T-cell (primary cell): ENCODE measurements at regions not wholly inside any gene's neighbourhood (a gene's known extent, or its start where the extent isn't known, plus 50 kb on each side); places are given as distances from the start of the nearest gene placed in this dataset.
"Not testable (repeated sequence)": the region's sequence is repeated elsewhere in the genome, so short reads cannot be mapped to it uniquely, and the experiment has no call there.

Experiments
- ATAC-seq, 4 experiments: fragments of 200-7000 bp in 3 of 4; fragments of 150-1000 bp in 1 of 4; cut with Tn5 transposase; replicated peaks in 1 of 4; 1 replicate in 3 of 4; 2 replicates in 1 of 4; pipeline ENCODE4 v1.10.0; 2021; ENCODE audit warnings: moderate library complexity in 3 of 4, mild to moderate bottlenecking in 2 of 4, moderate number of reproducible peaks in 1 of 4
- CTCF ChIA-PET, 2 donors: fragments of 300-600 bp; sonication (Branson Sonifier 250); formaldehyde crosslinking; loops; one replicate each; lab custom pipeline; 2022; ENCODE audit warnings: antibody characterized with exemption in 2 of 2; lab: Charles Lee
- POLR2A ChIA-PET, 2 donors: fragments of 300-600 bp; sonication (Branson Sonifier 250); formaldehyde crosslinking; loops; one replicate each; lab custom pipeline; 2022; ENCODE audit warnings: antibody characterized with exemption in 2 of 2; lab: Charles Lee
- DNase-seq, 35 experiments: peaks; one replicate each; pipeline versions ENCODE4 v3.0.0 to v3.0.0-alpha.2; 2013 to 2023
- H3K27ac ChIP-seq: one replicate; pipeline ENCODE4 v1.5.1; 2013; ENCODE audit warnings: low read length
- H3K27me3 ChIP-seq, 2 experiments: replicated peaks in 1 of 2; 1 replicate in 1 of 2; 2 replicates in 1 of 2; pipeline versions ENCODE4 v1.6.1 to v1.7.0; 2013; ENCODE audit warnings: low read length in 1 of 2, mixed read lengths in 1 of 2; ENCODE audit not compliant: control insufficient read depth in 2 of 2, insufficient read depth in 2 of 2; ENCODE audit errors: extremely low read depth in 1 of 2
- H3K36me3 ChIP-seq, 2 donors: 1 replicate in 1 of 2; 2 replicates in 1 of 2; pipeline versions ENCODE4 v1.6.1 to v1.7.0; 2013; ENCODE audit warnings: low read length in 1 of 2; ENCODE audit not compliant: control insufficient read depth in 2 of 2, insufficient read depth in 1 of 2; ENCODE audit errors: extremely low read depth in 1 of 2
- H3K4me1 ChIP-seq, 2 experiments: 1 replicate in 1 of 2; 2 replicates in 1 of 2; pipeline versions ENCODE4 v1.6.1 to v1.7.0; 2013; ENCODE audit warnings: low read length in 2 of 2, mixed read lengths in 1 of 2; ENCODE audit not compliant: insufficient read depth in 2 of 2, control insufficient read depth in 1 of 2; ENCODE audit errors: extremely low read depth in 1 of 2
- H3K4me3 ChIP-seq, 2 donors: 1 replicate in 1 of 2; 2 replicates in 1 of 2; pipeline versions ENCODE4 v1.5.1 to v1.7.0; 2013; ENCODE audit warnings: mild to moderate bottlenecking in 2 of 2, low read length in 1 of 2, moderate library complexity in 1 of 2; ENCODE audit not compliant: control insufficient read depth in 1 of 2; ENCODE audit errors: extremely low read depth in 1 of 2
- H3K9me3 ChIP-seq: 2 replicates; pipeline ENCODE4 v1.7.0; 2013
- H3K27ac Mint-ChIP-seq, 2 donors: one replicate each; pipeline ENCODE4 v1.8.0; 2020 to 2021; ENCODE audit warnings: mild to moderate bottlenecking in 2 of 2, mixed read lengths in 2 of 2
- H3K27me3 Mint-ChIP-seq, 2 donors: one replicate each; pipeline ENCODE4 v1.8.0; 2021 to 2022; ENCODE audit warnings: mixed read lengths in 2 of 2
- H3K36me3 Mint-ChIP-seq: one replicate; pipeline ENCODE4 v1.8.0; 2021; ENCODE audit warnings: mixed read lengths
- H3K4me1 Mint-ChIP-seq, 3 donors: one replicate each; pipeline ENCODE4 v1.8.0; 2020 to 2022; ENCODE audit warnings: mixed read lengths in 3 of 3, mild to moderate bottlenecking in 1 of 3
- H3K4me3 Mint-ChIP-seq, 3 donors: one replicate each; pipeline ENCODE4 v1.8.0; 2020 to 2022; ENCODE audit warnings: mild to moderate bottlenecking in 3 of 3, mixed read lengths in 3 of 3, moderate library complexity in 3 of 3
- H3K9me3 Mint-ChIP-seq, 3 donors: one replicate each; pipeline ENCODE4 v1.8.0; 2020 to 2022; ENCODE audit warnings: mixed read lengths in 3 of 3
- WGBS: methylation state at CpG from one replicate; pipeline ENCODE4 v1.1.5; 2013; ENCODE audit warnings: missing lambda C conversion rate; ENCODE audit not compliant: insufficient coverage; 5-methylcytosine and 5-hydroxymethylcytosine counted together

DNA sequence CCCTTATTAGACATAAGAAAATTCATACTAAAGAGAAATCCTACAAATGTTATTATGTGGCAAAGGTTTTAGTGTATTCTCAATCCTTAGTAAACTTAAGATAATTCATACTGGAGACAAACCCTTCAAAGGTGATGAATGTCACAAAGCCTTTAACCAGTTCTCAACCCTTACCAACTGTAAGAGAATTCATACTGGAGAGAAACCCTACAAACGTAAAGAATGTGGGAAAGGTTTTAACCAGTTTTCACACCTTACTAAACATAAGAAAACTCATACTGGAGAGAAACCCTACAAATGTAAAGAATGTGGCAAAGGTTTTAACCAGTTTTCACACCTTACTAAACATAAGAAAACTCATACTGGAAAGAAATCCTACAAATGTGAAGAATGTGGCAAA lies 93.2 kb downstream of the ZNF680 start:
- Mint-ChIP-seq H3K27ac (no peak overlapping the region), H3K4me1 (no peaks in the 10 kb centered on the region), H3K36me3 (no peaks in the 10 kb centered on the region), H3K27me3 (peaks cover 0 to 4% of the 10 kb centered on the region in 2 donors), H3K9me3 (peaks cover 10 to 29% (median 29%) of the 10 kb centered on the region in 3 donors), H3K4me3 (no peak overlapping the region)
- H3K36me3 ChIP-seq = no peaks in the 10 kb centered on the region
- no CpG with 5 or more reads among the region's 1 CpG for WGBS
- ATAC-seq (no peak), DNase-seq (no peak)
- ChIA-PET POLR2A (no interaction called here), CTCF (no interaction called here)
- H3K9me3 ChIP-seq = peaks cover 5% of the 10 kb centered on the region
- no peaks in the 10 kb centered on the region for H3K27me3 ChIP-seq
- no peak overlapping the region for H3K27ac ChIP-seq
- H3K4me3 ChIP-seq = no peak overlapping the region
- no peaks in the 10 kb centered on the region for H3K4me1 ChIP-seq

DNA sequence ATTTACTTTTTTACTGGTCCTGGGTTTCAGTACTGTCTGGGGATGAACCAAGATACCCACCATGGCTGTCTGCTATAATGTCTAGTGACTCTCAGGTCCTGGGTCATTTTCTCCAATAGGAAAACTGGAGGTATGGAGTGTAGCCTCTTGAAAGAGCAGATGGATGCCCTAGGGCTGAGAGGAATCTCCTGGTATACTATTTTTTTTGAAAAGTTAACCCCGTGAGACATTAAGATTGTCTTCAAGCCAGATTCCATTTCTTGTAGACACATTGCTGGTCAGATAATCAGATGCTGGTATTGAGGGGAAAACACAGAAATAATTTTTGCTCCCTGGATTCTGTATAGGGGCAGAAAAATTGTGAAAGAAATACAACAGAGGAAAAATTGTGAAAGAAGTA lies 97.3 kb downstream of the ZNF680 start:
- POLR2A ChIA-PET = no interaction called here
- Mint-ChIP-seq H3K36me3 (no peaks in the 10 kb centered on the region), H3K9me3 (peaks cover 10 to 34% (median 28%) of the 10 kb centered on the region in 3 donors), H3K4me1 (no peaks in the 10 kb centered on the region), H3K4me3 (no peak overlapping the region), H3K27me3 (peaks cover 0 to 4% of the 10 kb centered on the region in 2 donors), H3K27ac (no peak overlapping the region)
- WGBS = 78% methylated on average over 1 of the region's 1 CpG
- Histone ChIP-seq H3K27ac (no peak overlapping the region), H3K27me3 (peaks cover 0 to 3% of the 10 kb centered on the region in 2 experiments), H3K4me3 (no peak overlapping the region), H3K9me3 (peaks cover 5% of the 10 kb centered on the region), H3K4me1 (no peaks in the 10 kb centered on the region), H3K36me3 (no peaks in the 10 kb centered on the region)
- no peak for DNase-seq
- no peak for ATAC-seq
- CTCF ChIA-PET = no interaction called here

DNA sequence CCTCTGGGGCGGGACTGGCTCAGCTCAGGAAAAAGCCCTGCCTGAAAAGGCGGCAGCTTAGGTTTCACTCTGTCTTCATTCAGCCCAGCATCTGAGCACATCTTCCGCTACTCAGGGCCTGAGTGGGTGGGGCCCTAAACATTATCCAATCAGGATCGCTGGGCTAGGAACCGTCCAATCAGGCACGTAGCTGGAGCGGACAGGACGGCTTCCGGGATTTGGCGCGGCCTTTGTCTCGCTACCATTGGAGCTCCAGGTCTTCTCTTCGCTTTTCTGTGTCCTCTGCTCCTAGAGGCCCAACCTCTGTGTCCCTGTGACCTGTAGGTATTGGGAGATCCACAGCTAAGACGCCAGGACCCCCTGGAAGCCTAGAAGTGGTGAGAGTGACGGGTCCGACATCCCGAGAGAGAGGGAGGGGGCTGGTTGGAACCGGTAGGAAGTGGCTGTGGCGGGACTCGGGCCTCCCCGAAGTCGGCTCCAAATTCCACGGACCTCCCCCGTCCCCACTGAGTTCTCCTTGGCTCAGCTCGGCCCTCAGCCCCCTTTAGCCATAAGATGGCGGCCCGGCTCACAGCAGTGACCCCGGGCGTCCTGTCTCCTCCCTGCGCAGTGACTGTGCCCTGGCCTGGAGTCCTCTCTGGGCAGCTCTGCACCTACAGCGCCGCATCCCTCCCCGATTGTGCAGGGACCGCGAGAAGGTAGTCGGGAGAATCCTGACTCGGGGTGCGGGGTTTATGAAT lies 99.1 kb downstream of the ZNF680 start:
- Mint-ChIP-seq H3K9me3 (peaks cover 3 to 22% (median 21%) of the 10 kb centered on the region in 3 donors), H3K4me3 (peak overlapping the region; percentile 27 to 50 (median 43)), H3K36me3 (no peaks in the 10 kb centered on the region), H3K4me1 (no peaks in the 10 kb centered on the region), H3K27me3 (peaks cover 0 to 4% of the 10 kb centered on the region in 2 donors), H3K27ac (no peak overlapping the region)
- ChIA-PET CTCF (no interaction called here), POLR2A (interaction anchor here in 1 of 2 donors (0.6 kb wide), 1 partner anchor 99 kb away, joined by 13 read pairs; the partner anchor contains the start of gene ZNF680)
- Histone ChIP-seq H3K27ac (no peak overlapping the region), H3K9me3 (peaks cover 5% of the 10 kb centered on the region), H3K36me3 (no peaks in the 10 kb centered on the region), H3K4me3 (peak overlapping the region in 1 of 2 donors; percentile 38), H3K27me3 (peaks cover 0 to 3% of the 10 kb centered on the region in 2 experiments), H3K4me1 (no peaks in the 10 kb centered on the region)
- peak in 22 of 35 experiments; percentile 1 to 55 (median 14) for DNase-seq
- ATAC-seq = peak in 3 of 4 experiments; percentile 38 to 55 (median 40)
- WGBS = 86% methylated on average over 32 of the region's 38 CpGs

DNA sequence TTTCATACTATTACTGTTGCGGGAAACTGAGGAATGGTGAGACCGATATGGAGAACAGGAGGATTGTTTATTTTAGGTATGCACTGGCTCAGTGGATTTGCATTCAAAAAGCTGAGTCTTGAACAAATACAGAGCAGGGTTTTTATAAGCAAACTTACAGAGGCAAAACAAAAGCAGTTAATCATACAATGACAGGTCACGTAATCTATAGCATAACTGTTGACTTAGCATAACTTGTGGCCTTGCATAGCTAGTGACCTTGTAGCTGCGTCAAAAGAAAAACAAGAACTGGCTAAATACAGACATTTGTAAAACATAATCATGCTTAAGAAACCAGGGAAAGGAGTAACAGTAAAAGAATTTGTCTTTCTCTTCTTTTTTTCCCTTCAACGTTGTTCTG lies 103.0 kb downstream of the ZNF680 start:
- H3K4me1 Mint-ChIP-seq, H3K36me3 Mint-ChIP-seq, H3K36me3 ChIP-seq, H3K27me3 ChIP-seq, H3K9me3 ChIP-seq, POLR2A ChIA-PET, H3K4me3 ChIP-seq, DNase-seq, H3K27ac Mint-ChIP-seq, ATAC-seq, H3K4me1 ChIP-seq, H3K27ac ChIP-seq, H3K27me3 Mint-ChIP-seq, H3K4me3 Mint-ChIP-seq, CTCF ChIA-PET: not testable (repeated sequence)
- WGBS = no CpG with 5 or more reads among the region's 5 CpGs
- peaks cover 4 to 17% (median 8%) of the 10 kb centered on the region in 3 donors for H3K9me3 Mint-ChIP-seq

DNA sequence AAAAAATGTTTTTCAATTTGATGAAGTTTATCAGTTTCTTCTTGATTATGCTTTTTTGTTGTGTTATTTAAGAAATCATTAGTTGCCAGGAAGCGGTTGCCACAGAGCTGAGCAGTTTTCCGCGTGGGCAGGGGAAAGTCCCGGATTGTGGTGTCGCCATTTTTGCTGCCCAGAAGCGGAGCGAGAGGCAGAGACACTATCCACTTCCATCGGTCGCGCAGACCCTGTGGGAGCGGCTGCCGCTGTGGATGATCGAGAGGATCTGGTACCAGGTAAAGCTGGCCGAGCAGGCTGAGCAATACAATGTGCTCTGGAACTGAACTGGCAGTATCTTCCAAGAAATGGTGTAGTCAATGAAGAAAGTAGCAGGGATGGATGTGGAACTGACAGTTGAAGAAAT lies 119.8 kb downstream of the ZNF736 start:
- Histone ChIP-seq H3K9me3 (peaks cover 2% of the 10 kb centered on the region), H3K4me3 (no peak overlapping the region), H3K27ac (no peak overlapping the region), H3K4me1 (no peaks in the 10 kb centered on the region), H3K27me3 (peaks cover 0 to 2% of the 10 kb centered on the region in 2 experiments), H3K36me3 (no peaks in the 10 kb centered on the region)
- H3K4me1 Mint-ChIP-seq = no peaks in the 10 kb centered on the region
- POLR2A ChIA-PET = no interaction called here
- no peaks in the 10 kb centered on the region for H3K27me3 Mint-ChIP-seq
- CTCF ChIA-PET = no interaction called here
- 94% methylated on average over 14 of the region's 14 CpGs for WGBS
- no peak overlapping the region for H3K4me3 Mint-ChIP-seq
- ATAC-seq (no peak), DNase-seq (no peak)
- H3K27ac Mint-ChIP-seq = no peak overlapping the region
- peaks cover 9 to 25% (median 19%) of the 10 kb centered on the region in 3 donors for H3K9me3 Mint-ChIP-seq
- no peaks in the 10 kb centered on the region for H3K36me3 Mint-ChIP-seq

DNA sequence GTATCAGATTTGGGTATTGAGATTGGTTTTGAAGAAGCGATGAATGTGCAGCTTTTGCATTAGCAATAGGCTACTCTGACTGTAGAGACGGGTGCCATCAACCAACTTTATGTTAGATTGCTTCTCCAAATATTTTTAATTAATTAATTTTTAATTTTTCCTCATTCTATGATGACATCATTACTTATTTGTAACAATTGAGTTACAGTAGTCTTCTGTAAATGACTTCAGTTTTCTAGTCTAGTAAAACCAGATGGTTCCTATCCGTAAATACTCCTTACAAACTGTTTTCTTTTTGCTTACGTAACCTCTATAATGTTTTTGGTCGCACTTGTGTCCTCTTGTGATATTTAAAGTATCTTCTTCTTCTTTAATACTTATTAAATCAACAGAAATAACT lies 118.1 kb downstream of the ZNF736 start:
- no peaks in the 10 kb centered on the region for H3K4me1 Mint-ChIP-seq
- Histone ChIP-seq H3K27me3 (peaks cover 0 to 2% of the 10 kb centered on the region in 2 experiments), H3K27ac (no peak overlapping the region), H3K4me1 (no peaks in the 10 kb centered on the region), H3K36me3 (no peaks in the 10 kb centered on the region), H3K4me3 (no peak overlapping the region), H3K9me3 (peaks cover 2% of the 10 kb centered on the region)
- H3K36me3 Mint-ChIP-seq = no peaks in the 10 kb centered on the region
- ChIA-PET CTCF (no interaction called here), POLR2A (no interaction called here)
- H3K27ac Mint-ChIP-seq = no peak overlapping the region
- ATAC-seq (no peak), DNase-seq (no peak)
- WGBS = no CpG with 5 or more reads among the region's 5 CpGs
- H3K9me3 Mint-ChIP-seq = peaks cover 9 to 21% (median 19%) of the 10 kb centered on the region in 3 donors
- H3K4me3 Mint-ChIP-seq = no peak overlapping the region
- H3K27me3 Mint-ChIP-seq = no peaks in the 10 kb centered on the region
